HG03558 (cell line): ENCODE measurements at regions not wholly inside any gene's neighbourhood (a gene's known extent, or its start where the extent isn't known, plus 50 kb on each side); places are given as distances from the start of the nearest gene placed in this dataset.
"Not testable (repeated sequence)": the region's sequence is repeated elsewhere in the genome, so short reads cannot be mapped to it uniquely, and the experiment has no call there.

Experiments used
- ATAC-seq: cut with Tn5 transposase; IDR thresholded peaks from one replicate; pipeline ENCODE4 v1.9.1; 2021; ENCODE audit warnings: moderate number of reproducible peaks; ENCODE audit not compliant: unreplicated experiment; ENCODE audit errors: extremely low read depth

DNA sequence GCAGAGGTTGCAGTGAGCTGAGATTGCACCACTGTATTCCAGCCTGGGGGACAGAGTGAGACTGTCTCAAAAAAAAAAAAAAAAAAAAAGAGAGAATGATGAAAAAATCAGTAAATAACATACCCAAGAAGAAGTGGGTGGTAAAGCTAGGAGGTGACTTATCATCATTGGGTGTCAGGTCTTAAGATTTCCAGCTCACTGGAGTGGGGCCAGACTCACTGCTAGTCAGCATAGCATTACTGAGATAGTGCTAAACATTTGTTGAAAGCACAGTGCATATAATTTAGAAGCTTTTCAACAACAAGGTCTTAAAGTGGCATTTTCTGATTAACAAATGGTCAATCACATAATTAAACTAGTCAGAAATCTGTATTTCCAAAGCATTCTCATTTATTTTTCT, 221.8 kb upstream of the GYPA start:
- ATAC-seq, result no peak

DNA sequence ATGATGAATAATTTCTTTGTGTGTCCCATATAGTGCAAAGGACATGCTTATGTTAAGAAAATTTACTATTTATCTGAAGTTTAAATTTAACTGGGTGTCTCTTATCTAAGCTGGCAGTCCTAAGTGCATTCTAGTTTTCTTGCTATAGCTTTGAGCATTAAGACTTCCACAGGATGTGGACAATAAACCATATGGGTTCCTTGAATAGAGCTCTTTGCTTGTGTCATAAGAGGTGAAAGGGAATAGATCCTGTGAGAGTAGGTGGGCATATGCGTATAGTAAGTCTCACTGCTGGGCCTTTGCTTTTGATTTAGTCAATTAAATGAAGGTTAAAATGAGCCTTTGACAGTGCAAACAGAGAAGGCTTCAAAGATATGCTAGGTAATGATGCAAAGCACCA, 223.4 kb upstream of the GYPA start:
- no peak for ATAC-seq

GRCh38 chr4:144366425-144366824, 225.9 kb upstream of the GYPA start:
- ATAC-seq, result no peak

DNA sequence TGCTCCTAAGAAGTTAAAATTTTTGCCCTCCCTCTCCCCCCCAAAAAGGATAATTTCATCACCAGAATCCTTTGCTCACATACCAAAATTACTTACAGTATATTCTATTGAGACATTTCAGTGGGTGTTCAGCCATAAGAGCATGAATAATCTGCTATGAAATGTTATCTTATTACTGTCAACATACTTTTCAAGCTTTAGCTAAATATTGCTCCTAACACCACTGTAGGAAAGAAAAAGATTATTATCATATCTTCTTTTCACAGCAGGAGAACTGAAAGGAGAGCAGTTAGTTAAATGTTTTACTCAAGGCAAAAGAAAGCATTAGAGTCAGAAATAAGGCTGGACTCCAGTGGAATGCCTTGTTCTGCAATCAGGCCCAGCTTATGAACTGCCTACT, 231.0 kb upstream of the GYPA start:
- ATAC-seq, result no peak

- ATAC-seq, result peak; percentile 83
Observed at GRCh38 chr4:144374065-144374464, 233.5 kb upstream of the GYPA start.

DNA sequence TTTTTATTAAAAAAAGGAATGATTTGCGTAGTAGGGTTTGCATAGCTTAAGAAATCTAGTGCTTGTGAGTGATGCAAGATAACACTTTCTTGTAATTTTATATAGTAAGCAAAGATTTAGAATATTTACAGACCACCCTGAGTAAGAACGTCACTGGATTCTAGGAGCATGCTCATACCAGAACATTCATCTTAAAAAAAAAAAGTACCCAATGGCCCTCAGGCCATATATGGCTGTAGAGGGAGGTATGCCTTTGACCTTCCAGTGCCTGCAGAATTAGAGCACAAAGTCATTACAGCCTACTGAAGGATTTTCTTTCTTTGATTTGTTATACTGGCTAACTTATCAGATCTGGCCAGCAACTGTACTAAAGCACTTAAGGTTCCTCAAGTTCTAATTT, 236.3 kb upstream of the GYPA start:
- no peak for ATAC-seq

DNA sequence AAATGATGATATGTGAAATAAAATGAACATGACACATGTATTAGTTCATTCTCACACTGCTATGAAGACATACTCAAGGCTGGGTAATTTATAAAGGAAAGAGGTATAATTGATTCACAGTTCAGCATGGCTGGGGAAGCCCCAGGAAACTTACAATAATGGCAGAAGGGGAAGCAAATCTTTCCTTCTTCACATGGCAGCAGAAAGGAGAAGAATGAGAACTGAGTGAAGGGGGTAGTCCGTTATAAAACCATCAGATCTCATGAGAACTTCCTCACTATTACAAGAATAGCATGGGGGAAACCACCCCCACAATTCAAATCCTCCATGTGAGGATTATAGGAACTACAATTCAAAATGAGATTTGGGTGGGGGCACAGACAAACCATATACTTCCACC, 243.9 kb upstream of the GYPA start:
- no peak for ATAC-seq

- ATAC-seq, result no peak
Observed at GRCh38 chr4:144399927-144400326, 246.0 kb upstream of the HHIP start.

GRCh38 chr4:144402176-144402575, 243.8 kb upstream of the HHIP start:
- no peak for ATAC-seq

DNA sequence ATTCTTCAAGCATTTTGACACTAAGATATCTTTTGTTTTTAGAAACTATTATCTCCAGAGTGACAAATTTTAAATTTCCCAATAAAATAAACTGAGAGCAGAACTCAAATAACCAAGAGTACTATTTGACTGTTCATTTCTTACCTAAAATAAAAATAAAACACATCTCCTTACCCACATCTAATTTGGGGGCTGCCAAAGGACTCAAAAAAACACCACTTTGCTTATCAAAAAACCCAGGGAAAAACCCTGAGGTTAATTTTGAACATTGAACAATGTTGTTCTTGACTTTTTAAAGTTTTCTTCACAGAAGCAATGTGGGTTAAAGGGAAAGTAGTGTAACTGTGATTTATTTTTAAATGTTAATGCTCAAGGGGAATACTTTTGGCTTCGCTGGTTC, 243.0 kb upstream of the HHIP start:
- no peak for ATAC-seq

- no peak for ATAC-seq
Observed at GRCh38 chr4:144403893-144404292, 242.1 kb upstream of the HHIP start.

GRCh38 chr4:144409525-144409924, 236.4 kb upstream of the HHIP start:
- no peak for ATAC-seq

DNA sequence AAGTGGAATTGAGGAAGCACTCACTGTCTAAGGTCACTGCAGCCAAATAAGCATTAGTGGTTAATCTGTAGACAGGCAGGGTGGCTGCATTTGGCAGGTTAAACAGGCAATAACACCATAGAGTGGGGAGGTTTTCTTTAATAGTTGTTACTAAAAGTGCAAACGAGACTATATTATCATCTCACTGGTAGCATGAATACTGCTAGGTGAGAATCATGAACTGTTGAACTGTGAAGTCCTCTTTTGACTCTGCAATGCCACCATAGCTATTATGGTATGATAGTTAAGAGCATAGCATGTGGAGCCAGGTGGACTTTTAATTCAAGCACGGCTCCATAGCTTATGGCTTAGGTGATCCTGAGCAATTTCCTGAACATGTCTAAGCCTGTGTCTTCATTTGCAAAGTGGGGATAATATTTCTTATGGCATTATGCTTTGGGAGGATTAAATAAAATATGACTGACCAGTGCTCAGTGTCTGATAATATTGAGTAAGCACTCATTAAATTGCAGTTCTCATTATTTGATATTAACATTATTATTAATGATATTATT, 235.6 kb upstream of the HHIP start:
- no peak for ATAC-seq

DNA sequence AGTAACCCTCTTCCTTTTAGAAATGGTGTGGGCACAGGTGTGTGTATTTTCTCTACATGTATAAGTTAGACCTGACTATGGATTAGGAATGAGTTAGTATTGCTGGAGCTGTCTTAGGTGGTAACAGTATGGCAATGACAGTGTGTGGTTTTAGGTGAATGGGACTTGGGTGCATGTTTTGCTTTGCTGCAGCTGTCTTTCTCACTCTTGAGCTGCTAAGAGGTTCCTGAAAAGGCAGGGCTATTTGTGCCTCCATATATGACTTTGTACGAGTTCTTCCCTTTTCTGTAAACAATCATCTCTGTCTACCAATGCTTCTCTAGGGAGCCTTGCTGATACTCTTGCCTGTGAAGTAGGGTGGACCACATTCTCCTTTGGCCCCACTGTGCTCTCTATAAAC, 234.8 kb upstream of the HHIP start:
- ATAC-seq, result no peak

GRCh38 chr4:144411700-144412099, 234.3 kb upstream of the HHIP start:
- ATAC-seq, result no peak

- ATAC-seq, result no peak
Observed at GRCh38 chr4:144421056-144421455, 224.9 kb upstream of the HHIP start.

DNA sequence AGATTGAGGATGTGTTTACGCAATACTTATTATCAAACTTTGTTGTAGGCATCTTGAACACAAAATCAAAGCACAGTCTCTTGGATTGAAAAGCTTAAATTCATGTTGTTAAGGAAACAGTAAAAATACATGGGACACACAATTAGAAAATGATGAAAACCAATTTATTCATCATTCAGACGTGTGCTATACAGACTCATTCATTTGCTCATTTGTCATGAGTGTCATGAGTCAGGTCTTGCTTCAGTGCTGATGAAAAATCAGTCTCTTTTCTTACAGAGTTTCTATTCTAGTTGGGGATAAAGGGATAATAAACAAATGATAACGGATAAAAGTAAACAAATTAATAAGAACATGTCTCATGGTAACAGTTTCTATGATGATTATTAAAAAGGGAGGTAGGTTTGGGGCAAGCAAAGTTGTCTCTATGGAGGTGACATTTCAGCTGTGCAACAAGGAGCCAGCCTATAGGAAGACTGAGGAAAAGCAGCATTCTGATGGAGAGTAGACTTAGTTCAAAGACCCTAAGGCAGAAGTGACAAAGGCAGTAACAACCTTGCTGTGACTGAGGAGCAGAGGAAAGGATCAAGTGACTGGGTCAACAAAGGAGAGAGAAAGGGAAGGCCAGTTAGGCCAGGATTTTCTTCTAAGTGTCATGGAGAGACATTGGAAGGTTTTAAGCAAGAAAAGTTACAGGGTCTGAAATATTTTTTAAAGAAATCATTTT, 224.0 kb upstream of the HHIP start:
- ATAC-seq, result no peak

- ATAC-seq, result no peak
Observed at GRCh38 chr4:144423930-144424329, 222.0 kb upstream of the HHIP start.

DNA sequence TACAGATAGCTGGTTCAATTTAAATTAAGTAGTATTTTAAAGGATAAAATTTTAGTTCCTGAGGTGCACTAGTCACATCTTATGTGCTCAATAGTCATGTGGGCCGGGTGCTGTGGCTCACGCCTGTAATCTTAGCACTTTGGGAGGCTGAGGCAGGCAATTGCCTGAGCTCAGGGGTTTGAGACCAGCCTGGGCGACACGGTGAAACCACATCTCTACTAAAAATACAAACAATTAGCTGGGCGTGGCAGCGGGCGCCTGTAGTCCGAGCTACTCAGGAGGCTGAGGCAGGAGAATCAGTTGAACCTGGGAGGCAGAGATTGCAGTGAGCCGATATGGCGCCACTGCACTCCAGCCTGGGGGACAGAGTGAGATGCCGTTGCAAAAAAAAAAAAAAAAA, 219.9 kb upstream of the HHIP start:
- ATAC-seq, result not testable (repeated sequence)

GRCh38 chr4:144442713-144443112, 203.2 kb upstream of the HHIP start:
- no peak for ATAC-seq

DNA sequence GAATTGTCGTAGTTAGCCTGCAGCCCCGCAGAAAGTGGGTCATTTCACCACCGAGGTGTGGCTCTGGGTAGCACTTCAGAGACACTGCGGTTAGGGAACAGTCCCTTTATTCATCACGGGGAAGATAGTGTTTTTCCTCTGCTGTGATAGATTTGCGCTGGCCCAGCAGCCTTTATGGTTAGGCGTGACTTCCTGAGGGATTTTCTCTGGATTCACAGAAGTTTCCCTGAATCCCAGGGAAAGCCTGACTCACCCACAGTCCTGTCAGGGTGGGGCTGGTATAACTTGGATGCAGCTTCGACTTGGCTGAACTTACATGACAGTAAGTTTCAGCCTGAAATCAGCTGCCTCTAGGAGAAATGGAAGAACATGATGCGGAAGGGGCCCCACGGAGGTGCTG, 196.3 kb upstream of the HHIP start:
- ATAC-seq, result no peak

DNA sequence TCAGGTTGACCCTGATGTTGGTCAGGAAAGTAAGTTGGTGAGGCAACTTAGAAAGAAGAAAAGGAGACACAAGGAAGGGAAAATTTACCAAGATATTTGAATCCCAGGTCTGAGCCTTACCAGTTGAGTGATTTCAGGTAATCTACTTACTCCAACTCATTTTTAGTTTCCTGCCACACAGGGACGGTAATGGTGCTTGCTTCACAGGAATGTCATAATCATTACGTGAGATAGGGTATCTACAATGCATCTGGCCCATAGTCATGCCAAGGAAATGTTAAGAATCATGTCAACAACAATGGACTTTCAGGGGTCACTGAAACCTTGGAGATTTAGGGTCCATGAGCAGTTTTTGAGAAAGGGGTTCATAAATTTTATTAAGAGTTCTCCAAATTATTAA, 195.4 kb upstream of the HHIP start:
- no peak for ATAC-seq
